GM12878 (cell line): ENCODE measurements at regions not wholly inside any gene's neighbourhood (a gene's known extent, or its start where the extent isn't known, plus 50 kb on each side); places are given as distances from the start of the nearest gene placed in this dataset.

Source experiments
- ATAC-seq: fragments of 200-7000 bp; cut with Tn5 transposase; 3 replicates; pipeline ENCODE4 v1.9.1; 2020; ENCODE audit warnings: mild to moderate bottlenecking, moderate library complexity
- BruUV-seq: library from RNA; stranded (reverse); fragments of 400-500 nt; replicated peaks from 2 replicates; lab custom pipeline; 2021; lab: Mats Ljungman, UMichigan
- CTCF ChIA-PET: fragments of 300-600 bp; sonication (Branson Sonifier 250); formaldehyde crosslinking; extraction: SDS; loops from one replicate; lab custom pipeline; 2021; ENCODE audit warnings: inconsistent platforms; lab: Yijun Ruan, JAX
- POLR2A ChIA-PET: fragments of 350-600 bp; formaldehyde crosslinking; extraction: SDS; loops from one replicate; lab custom pipeline; 2021; ENCODE audit warnings: inconsistent platforms; lab: Charles Lee
- RAD21 ChIA-PET: fragments of 300-600 bp; sonication (Branson Sonifier 250); formaldehyde crosslinking; loops from one replicate; lab custom pipeline; 2023; ENCODE audit warnings: antibody characterized with exemption; ENCODE audit not compliant: unreplicated experiment; lab: Charles Lee
- SMC1A ChIA-PET: fragments of 300-600 bp; sonication (Branson Sonifier 250); formaldehyde crosslinking; loops from one replicate; lab custom pipeline; 2023; ENCODE audit not compliant: unreplicated experiment, uncharacterized antibody; lab: Charles Lee
- DNase-seq: peaks from one replicate; pipeline ENCODE4 v3.0.0-alpha.2; 2011; ENCODE audit warnings: low read depth, low spot score
- FAIRE-seq: peaks from 3 replicates; lab custom pipeline; 2011; peaks lifted over from hg19 to GRCh38; lab: Jason Lieb, UNC
- H2AFZ ChIP-seq: 2 replicates; pipeline ENCODE4 v1.6.0; 2011; ENCODE audit warnings: low read depth, low read length, control low read depth; ENCODE audit not compliant: control insufficient read depth
- H3K27ac ChIP-seq: 2 replicates; pipeline ENCODE4 v1.5.1; 2011; ENCODE audit warnings: control low read depth; ENCODE audit not compliant: control insufficient read depth, insufficient read depth
- H3K27me3 ChIP-seq, 2 experiments: replicated peaks in 1 of 2; 2 replicates each; pipeline versions ENCODE4 v1.6.0 to v1.6.1; 2011; ENCODE audit warnings: low read length in 1 of 2; ENCODE audit not compliant: control insufficient read depth in 2 of 2, insufficient read depth in 2 of 2
- H3K36me3 ChIP-seq, 2 experiments: 2 replicates each; pipeline ENCODE4 v1.5.1; 2011; ENCODE audit warnings: low read length in 1 of 2; ENCODE audit not compliant: control insufficient read depth in 2 of 2, insufficient read depth in 2 of 2
- H3K4me1 ChIP-seq: 2 replicates; pipeline ENCODE4 v1.6.1; 2011; ENCODE audit warnings: mild to moderate bottlenecking, low read length, moderate library complexity, mixed read lengths; ENCODE audit not compliant: control insufficient read depth, insufficient read depth
- H3K4me2 ChIP-seq: 2 replicates; pipeline ENCODE4 v1.6.0; 2011; ENCODE audit warnings: control low read depth; ENCODE audit not compliant: control insufficient read depth, insufficient read depth
- H3K4me3 ChIP-seq: fragments of 200-600 bp; sonication (generic); 2 replicates; pipeline ENCODE4 v1.5.1; 2016
- H3K79me2 ChIP-seq: 2 replicates; pipeline ENCODE4 v1.6.0; 2011; ENCODE audit warnings: low read length; ENCODE audit not compliant: control insufficient read depth, insufficient read depth
- H3K9ac ChIP-seq: 2 replicates; pipeline ENCODE4 v1.8.0; 2011; ENCODE audit warnings: low read length, control low read depth, mixed read lengths; ENCODE audit not compliant: control insufficient read depth, insufficient read depth
- H3K9me3 ChIP-seq: replicated peaks from 3 replicates; pipeline ENCODE4 v1.5.1; 2011; ENCODE audit warnings: mild to moderate bottlenecking, low read length; ENCODE audit not compliant: control insufficient read depth, insufficient read depth
- H4K20me1 ChIP-seq: 2 replicates; pipeline ENCODE4 v1.6.0; 2011; ENCODE audit not compliant: control insufficient read depth, insufficient read depth
- ASH2L ChIP-seq: fragments of 300-600, 200-600 bp; sonication (generic); IDR thresholded peaks from 2 replicates; pipeline ENCODE4 v1.6.1; 2017; ENCODE audit warnings: low read depth, mild to moderate bottlenecking, borderline replicate concordance
- BCL11A ChIP-seq: IDR thresholded peaks from 2 replicates; pipeline ENCODE4 v1.6.1; 2011; ENCODE audit warnings: low read depth, low read length
- DPF2 ChIP-seq: fragments of 450-650 bp; IDR thresholded peaks from 2 replicates; pipeline ENCODE4 v1.6.1; 2017; ENCODE audit warnings: mild to moderate bottlenecking
- EP300 ChIP-seq, 2 experiments: fragments of 150-350 bp in 1 of 2; IDR thresholded peaks; 2 replicates each; pipeline ENCODE4 v1.6.1; 2011 to 2012; ENCODE audit warnings: low read depth in 2 of 2, low read length in 2 of 2, borderline replicate concordance in 1 of 2, improper control_type of control experiment in 1 of 2, inconsistent platforms in 1 of 2; ENCODE audit not compliant: control insufficient read depth in 1 of 2
- ETV6 ChIP-seq, 2 experiments: fragments of 450-650 bp in 1 of 2; IDR thresholded peaks in 1 of 2; conservative IDR thresholded peaks in 1 of 2; 2 replicates each; pipeline ENCODE4 v1.6.1; 2014; ENCODE audit warnings: antibody characterized with exemption in 1 of 2, borderline replicate concordance in 1 of 2, low read depth in 1 of 2, mild to moderate bottlenecking in 1 of 2, moderate library complexity in 1 of 2
- GABPA ChIP-seq: IDR thresholded peaks from 2 replicates; pipeline ENCODE4 v1.6.1; 2014; ENCODE audit warnings: antibody characterized with exemption, low read depth, mild to moderate bottlenecking, inconsistent platforms
- HDAC2 ChIP-seq: fragments of 200-600 bp; sonication (generic); IDR thresholded peaks from 2 replicates; pipeline ENCODE4 v1.6.1; 2017
- IRF4 ChIP-seq: IDR thresholded peaks from 2 replicates; pipeline ENCODE4 v1.6.1; 2011; ENCODE audit warnings: low read depth, low read length
- KAT2A ChIP-seq: conservative IDR thresholded peaks from 2 replicates; pipeline ENCODE4 v1.6.1; 2011; ENCODE audit warnings: low read depth, low read length; ENCODE audit not compliant: control insufficient read depth
- MEF2A ChIP-seq: IDR thresholded peaks from 2 replicates; pipeline ENCODE4 v1.6.1; 2011; ENCODE audit warnings: low read depth, mild to moderate bottlenecking, low read length, moderate library complexity; ENCODE audit not compliant: insufficient read depth
- POLR2A ChIP-seq: IDR thresholded peaks from 2 replicates; pipeline ENCODE4 v1.6.1; 2011; ENCODE audit warnings: low read depth, mild to moderate bottlenecking, low read length
- RFX5 ChIP-seq: IDR thresholded peaks from 2 replicates; pipeline ENCODE4 v1.6.1; 2011; ENCODE audit warnings: low read depth, low read length, improper control_type of control experiment
- STAT3 ChIP-seq: IDR thresholded peaks from 2 replicates; pipeline ENCODE4 v1.6.1; 2011; ENCODE audit warnings: low read depth, low read length, improper control_type of control experiment
- SUZ12 ChIP-seq: fragments of 200-600 bp; sonication (generic); IDR thresholded peaks from one replicate; pipeline ENCODE4 v1.6.1; 2018; ENCODE audit warnings: antibody characterized with exemption, mild to moderate bottlenecking; ENCODE audit not compliant: unreplicated experiment
- TARDBP ChIP-seq: IDR thresholded peaks from 2 replicates; pipeline ENCODE4 v1.6.1; 2016; ENCODE audit warnings: borderline replicate concordance
- WGBS: methylation state at CpG from one replicate; pipeline ENCODE4 v1.1.6; 2016; ENCODE audit warnings: low lambda C conversion rate; ENCODE audit not compliant: insufficient replicate concordance, insufficient coverage; ENCODE audit errors: missing lambda C conversion rate; 5-methylcytosine and 5-hydroxymethylcytosine counted together
- in situ Hi-C: fragments of 300-500 bp; cut with MboI; formaldehyde crosslinking; loops from 9 replicates; pipeline ENCODE4 v1.14.3; 2018; ENCODE audit warnings: mixed read lengths
- intact Hi-C: fragments of 100-400 bp; cut with micrococcal nuclease; formaldehyde crosslinking; loops from one replicate; pipeline ENCODE4 v1.14.2; 2022; ENCODE audit not compliant: unreplicated experiment
- TF ChIP-seq, protein P1 (sequence below): fragments of 450-650 bp; formaldehyde crosslinking; IDR thresholded peaks from 2 replicates; pipeline ENCODE4 v1.4.0; 2020; ENCODE audit warnings: mild to moderate bottlenecking, moderate library complexity
- TF ChIP-seq, protein P2 (sequence below): fragments of 450-650 bp; IDR thresholded peaks from 2 replicates; pipeline ENCODE4 v1.6.1; 2017; ENCODE audit warnings: antibody characterized with exemption, mild to moderate bottlenecking, moderate library complexity

DNA sequence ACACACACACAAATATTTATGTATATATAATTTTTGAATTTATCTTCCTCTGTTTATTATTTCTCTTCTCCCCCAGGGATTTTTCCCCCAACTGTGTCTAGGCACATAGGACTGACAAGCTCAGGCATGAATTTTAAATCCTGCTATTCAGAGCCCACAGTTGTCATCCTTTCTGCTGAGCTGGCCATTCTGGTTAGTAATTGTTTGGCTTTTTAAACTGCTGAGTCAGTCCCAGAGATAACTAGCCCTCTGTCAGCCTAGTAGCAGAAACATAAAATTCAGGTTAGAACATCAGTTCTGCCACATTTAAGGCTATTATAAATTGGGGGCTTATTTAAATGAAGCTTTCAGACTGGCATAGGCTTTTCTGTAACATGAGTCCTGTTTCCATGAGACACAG, 151.7 kb upstream of the MAOA start (continued):
- TF ChIP-seq KAT2A, result no peak
- TF ChIP-seq, protein P1, sequence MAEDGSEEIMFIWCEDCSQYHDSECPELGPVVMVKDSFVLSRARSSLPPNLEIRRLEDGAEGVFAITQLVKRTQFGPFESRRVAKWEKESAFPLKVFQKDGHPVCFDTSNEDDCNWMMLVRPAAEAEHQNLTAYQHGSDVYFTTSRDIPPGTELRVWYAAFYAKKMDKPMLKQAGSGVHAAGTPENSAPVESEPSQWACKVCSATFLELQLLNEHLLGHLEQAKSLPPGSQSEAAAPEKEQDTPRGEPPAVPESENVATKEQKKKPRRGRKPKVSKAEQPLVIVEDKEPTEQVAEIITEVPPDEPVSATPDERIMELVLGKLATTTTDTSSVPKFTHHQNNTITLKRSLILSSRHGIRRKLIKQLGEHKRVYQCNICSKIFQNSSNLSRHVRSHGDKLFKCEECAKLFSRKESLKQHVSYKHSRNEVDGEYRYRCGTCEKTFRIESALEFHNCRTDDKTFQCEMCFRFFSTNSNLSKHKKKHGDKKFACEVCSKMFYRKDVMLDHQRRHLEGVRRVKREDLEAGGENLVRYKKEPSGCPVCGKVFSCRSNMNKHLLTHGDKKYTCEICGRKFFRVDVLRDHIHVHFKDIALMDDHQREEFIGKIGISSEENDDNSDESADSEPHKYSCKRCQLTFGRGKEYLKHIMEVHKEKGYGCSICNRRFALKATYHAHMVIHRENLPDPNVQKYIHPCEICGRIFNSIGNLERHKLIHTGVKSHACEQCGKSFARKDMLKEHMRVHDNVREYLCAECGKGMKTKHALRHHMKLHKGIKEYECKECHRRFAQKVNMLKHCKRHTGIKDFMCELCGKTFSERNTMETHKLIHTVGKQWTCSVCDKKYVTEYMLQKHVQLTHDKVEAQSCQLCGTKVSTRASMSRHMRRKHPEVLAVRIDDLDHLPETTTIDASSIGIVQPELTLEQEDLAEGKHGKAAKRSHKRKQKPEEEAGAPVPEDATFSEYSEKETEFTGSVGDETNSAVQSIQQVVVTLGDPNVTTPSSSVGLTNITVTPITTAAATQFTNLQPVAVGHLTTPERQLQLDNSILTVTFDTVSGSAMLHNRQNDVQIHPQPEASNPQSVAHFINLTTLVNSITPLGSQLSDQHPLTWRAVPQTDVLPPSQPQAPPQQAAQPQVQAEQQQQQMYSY (CRISPR knock-in tag), result no peak

DNA sequence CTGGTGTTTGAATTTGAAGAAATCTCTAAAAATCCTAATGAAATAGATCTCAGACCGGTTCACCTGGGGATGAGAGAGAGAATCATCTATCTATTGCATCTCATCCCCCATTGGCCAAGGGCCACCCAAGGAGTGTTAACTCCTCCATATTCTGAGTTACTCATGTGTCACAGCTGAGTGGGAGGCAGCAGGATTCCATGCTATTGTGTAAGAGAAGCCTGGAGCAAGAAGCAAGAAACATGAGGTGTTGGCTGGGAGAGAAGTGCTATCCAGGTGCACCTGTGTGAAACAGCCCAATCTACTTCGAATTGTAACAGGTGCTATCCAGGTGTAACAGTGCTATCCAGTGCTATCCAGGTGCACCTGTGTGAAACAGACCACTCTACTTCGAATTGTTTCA, 150.3 kb upstream of the MAOA start:
- Histone ChIP-seq H3K27ac (no peak overlapping the region), H2AFZ (no peak overlapping the region), H3K4me1 (no peaks in the 10 kb centered on the region), H3K9me3 (no peaks in the 10 kb centered on the region), H3K4me3 (no peak overlapping the region), H3K79me2 (no peaks in the 10 kb centered on the region), H3K9ac (no peak overlapping the region), H3K4me2 (no peak overlapping the region), H3K27me3 (no peaks in the 10 kb centered on the region), H3K36me3 (no peaks in the 10 kb centered on the region), H4K20me1 (no peaks in the 10 kb centered on the region)
- DNase-seq (no peak), ATAC-seq (no peak), FAIRE-seq (no peak)
- POLR2A ChIA-PET, result no interaction called here
- in situ Hi-C loops, result no loop called here
- BruUV-seq, result no TSS peak
- RAD21 ChIA-PET, result no interaction called here
- SMC1A ChIA-PET, result no interaction called here
- intact Hi-C loops, result no loop called here
- CTCF ChIA-PET, result no interaction called here
- 2% methylated on average over 3 of the region's 3 CpGs for WGBS
- TF ChIP-seq ETV6 (conservative IDR thresholded peaks at IDR 0.05 in 1 of 2, IDR thresholded peaks at IDR 0.05 in 1 of 2; ENCODE audit: borderline replicate concordance in 1 of 2, low read depth in 1 of 2) (no peak), BCL11A (no peak), RFX5 (no peak), SUZ12 (no peak), EP300 (IDR thresholded peaks at IDR 0.05; ENCODE audit: borderline replicate concordance in 1 of 2, control insufficient read depth in 1 of 2, low read depth in 2 of 2, low read length in 2 of 2) (no peak), DPF2 (no peak), HDAC2 (no peak), STAT3 (no peak), MEF2A (no peak), TARDBP (no peak), ASH2L (no peak), POLR2A (no peak), IRF4 (no peak), GABPA (no peak)
- TF ChIP-seq, protein P2, sequence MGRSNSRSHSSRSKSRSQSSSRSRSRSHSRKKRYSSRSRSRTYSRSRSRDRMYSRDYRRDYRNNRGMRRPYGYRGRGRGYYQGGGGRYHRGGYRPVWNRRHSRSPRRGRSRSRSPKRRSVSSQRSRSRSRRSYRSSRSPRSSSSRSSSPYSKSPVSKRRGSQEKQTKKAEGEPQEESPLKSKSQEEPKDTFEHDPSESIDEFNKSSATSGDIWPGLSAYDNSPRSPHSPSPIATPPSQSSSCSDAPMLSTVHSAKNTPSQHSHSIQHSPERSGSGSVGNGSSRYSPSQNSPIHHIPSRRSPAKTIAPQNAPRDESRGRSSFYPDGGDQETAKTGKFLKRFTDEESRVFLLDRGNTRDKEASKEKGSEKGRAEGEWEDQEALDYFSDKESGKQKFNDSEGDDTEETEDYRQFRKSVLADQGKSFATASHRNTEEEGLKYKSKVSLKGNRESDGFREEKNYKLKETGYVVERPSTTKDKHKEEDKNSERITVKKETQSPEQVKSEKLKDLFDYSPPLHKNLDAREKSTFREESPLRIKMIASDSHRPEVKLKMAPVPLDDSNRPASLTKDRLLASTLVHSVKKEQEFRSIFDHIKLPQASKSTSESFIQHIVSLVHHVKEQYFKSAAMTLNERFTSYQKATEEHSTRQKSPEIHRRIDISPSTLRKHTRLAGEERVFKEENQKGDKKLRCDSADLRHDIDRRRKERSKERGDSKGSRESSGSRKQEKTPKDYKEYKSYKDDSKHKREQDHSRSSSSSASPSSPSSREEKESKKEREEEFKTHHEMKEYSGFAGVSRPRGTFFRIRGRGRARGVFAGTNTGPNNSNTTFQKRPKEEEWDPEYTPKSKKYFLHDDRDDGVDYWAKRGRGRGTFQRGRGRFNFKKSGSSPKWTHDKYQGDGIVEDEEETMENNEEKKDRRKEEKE, result no peak
